ENCODE measurements at regions not wholly inside any gene's neighbourhood (a gene's known extent, or its start where the extent isn't known, plus 50 kb on each side); places are given as distances from the start of the nearest gene placed in this dataset.

- TF ChIP-seq CTCF (conservative IDR thresholded peaks at IDR 0.05; ENCODE audit: low read depth) = no peak
- ChIA-PET CTCF (interaction anchor here (0.6 kb wide), 1 partner anchor 131 kb away, joined by 6 read pairs; no protein-coding TSS in a partner anchor), POLR2A (ENCODE audit: low non-redundant PET) (no interaction called here)
- no peak overlapping the region for H3K27ac ChIP-seq
- no peak for DNase-seq (ENCODE audit: low spot score)
These were observed 302.6 kb upstream of the TBL1XR1 start for GRCh38 chr3:177499779-177500423.

GRCh38 chr3:177510693-177511216 lies 313.5 kb upstream of the TBL1XR1 start:
- TF ChIP-seq CTCF (conservative IDR thresholded peaks at IDR 0.05; ENCODE audit: low read depth) = no peak
- ChIA-PET POLR2A (ENCODE audit: low non-redundant PET) (no interaction called here), CTCF (no interaction called here)
- no peak for DNase-seq (ENCODE audit: low spot score)
- H3K27ac ChIP-seq = no peak overlapping the region

- ChIA-PET CTCF (no interaction called here), POLR2A (ENCODE audit: low non-redundant PET) (no interaction called here)
- no peak for DNase-seq (ENCODE audit: low spot score)
- no peak overlapping the region for H3K27ac ChIP-seq
- no peak for TF ChIP-seq CTCF (conservative IDR thresholded peaks at IDR 0.05; ENCODE audit: low read depth)
These were observed 315.9 kb upstream of the TBL1XR1 start for GRCh38 chr3:177512945-177513814.

GRCh38 chr3:177513815-177514610 lies 316.7 kb upstream of the TBL1XR1 start:
- ChIA-PET POLR2A (ENCODE audit: low non-redundant PET) (no interaction called here), CTCF (no interaction called here)
- no peak overlapping the region for H3K27ac ChIP-seq
- no peak for DNase-seq (ENCODE audit: low spot score)
- TF ChIP-seq CTCF (conservative IDR thresholded peaks at IDR 0.05; ENCODE audit: low read depth) = no peak

GRCh38 chr3:177514611-177515499 lies 317.6 kb upstream of the TBL1XR1 start:
- POLR2A ChIA-PET (ENCODE audit: low non-redundant PET) = no interaction called here
- no peak for TF ChIP-seq CTCF (conservative IDR thresholded peaks at IDR 0.05; ENCODE audit: low read depth)
- no peak overlapping the region for H3K27ac ChIP-seq
- no peak for DNase-seq (ENCODE audit: low spot score)
- CTCF ChIA-PET = no interaction called here

Data from RWPE1 (cell line).